Amniotic stem cell (primary cell): ENCODE measurements at regions not wholly inside any gene's neighbourhood (a gene's known extent, or its start where the extent isn't known, plus 50 kb on each side); places are given as distances from the start of the nearest gene placed in this dataset.

Experiments used
- DNase-seq: peaks from one replicate; lab custom pipeline; 2025; lab: John Stamatoyannopoulos, UW

DNA sequence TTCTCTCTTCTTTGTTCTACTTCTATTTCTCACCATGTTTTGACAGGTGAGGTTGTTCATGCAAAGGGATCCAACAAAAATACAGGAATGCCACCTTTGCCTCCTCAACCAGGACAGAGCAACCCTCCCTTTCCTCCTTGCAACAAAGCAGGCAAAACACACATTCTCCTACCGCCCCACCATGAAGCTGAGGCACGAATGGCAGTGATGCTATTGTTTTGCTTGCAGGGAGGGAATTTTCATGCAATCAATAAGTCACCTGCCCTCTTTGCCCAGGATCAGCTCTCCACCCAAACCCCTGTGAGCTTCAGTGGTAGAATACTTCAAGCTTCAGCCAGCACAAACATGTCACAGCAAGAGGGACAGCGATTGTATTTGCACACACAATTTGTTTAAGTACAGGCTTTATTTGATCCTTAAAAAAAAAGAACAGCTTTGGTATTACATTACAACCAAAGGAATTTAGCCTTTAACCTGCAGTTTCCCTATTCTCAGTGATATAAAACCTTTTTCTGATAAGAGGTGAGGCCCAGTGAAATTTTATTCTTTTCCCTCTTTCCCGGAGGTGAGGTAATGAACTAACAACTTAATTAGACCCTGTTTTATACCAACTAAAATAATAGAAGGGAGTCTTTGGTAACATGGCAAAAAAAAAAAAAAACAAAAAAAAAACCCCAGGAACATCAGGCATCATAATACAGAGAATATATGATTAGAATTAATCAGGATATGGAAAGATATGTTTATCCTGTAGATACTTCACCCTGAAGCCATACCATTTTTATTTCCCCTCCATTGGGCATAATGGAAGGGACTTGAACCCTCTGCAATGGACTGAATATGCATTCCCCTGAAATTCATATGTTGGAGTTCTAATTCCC is 87.0 kb upstream of the EEA1 start:
- DNase-seq, result no peak

GRCh38 chr12:93016752-93017350 is 87.8 kb upstream of the EEA1 start:
- DNase-seq, result no peak

DNA sequence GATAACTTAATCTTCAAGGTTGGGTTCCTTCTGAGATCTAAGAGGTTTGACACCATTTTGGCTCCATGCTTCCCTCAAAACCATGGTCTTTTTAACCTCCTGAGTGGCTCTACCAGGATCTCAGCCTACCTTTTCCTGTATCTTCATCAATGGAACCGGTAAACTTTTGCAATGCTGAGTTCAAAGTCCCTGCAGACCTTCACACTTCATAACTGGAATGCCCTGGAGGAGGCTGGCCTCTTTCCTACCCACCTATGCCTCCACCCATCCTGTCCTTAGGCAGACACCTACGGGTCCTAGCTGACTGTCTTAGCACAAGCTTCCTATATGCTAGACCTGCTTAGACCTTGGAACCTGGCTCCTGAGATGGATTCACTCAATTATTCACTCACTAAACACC is 89.5 kb upstream of the EEA1 start:
- DNase-seq, result no peak

- DNase-seq, result no peak
These were observed 90.3 kb upstream of the EEA1 start for GRCh38 chr12:93019212-93019927.

GRCh38 chr12:93019975-93020630 is 91.0 kb upstream of the EEA1 start:
- DNase-seq, result no peak

DNA sequence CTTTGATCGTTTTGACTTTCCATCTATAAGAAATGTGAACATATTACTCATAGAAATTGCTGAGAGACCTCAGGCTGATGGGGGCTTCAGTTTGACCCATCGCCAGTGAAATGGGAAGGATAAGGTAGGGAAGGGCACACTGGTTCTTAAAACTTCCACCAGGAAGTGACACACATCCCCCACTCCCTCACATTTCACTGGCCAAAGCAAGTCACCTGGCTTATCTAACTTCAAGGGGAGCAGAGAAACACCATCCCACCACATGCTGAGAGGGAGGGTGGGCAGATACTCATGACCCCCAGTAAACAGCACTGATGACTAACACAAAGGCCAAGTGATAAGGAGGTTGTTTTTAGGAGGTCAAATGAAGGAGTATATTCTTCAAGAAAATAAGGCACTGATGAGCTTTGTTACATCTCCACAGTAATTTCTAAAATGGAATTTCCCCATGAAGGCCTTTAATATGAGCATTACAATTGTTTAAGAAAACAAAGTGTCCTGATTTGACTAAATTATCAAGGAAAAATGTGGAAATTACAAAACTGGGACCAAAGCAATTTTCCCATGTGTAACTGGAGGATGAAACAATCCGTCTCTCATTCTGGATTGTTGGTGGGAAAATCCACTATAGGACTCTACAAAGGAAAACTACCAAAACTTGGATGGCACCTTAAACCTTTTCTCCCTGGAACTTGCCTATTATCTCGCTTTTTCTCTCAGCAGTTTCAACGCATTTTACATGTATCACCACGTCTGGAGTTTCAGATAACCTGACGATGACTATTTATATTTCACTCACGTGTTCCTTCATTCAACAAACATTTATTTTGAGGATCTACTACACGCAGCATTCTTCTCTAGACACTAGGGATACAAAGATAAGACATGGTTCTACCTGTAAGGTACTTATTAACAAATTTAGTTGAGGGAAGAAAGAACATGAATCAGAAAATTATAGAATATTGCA is 91.8 kb upstream of the EEA1 start:
- DNase-seq, result no peak

DNA sequence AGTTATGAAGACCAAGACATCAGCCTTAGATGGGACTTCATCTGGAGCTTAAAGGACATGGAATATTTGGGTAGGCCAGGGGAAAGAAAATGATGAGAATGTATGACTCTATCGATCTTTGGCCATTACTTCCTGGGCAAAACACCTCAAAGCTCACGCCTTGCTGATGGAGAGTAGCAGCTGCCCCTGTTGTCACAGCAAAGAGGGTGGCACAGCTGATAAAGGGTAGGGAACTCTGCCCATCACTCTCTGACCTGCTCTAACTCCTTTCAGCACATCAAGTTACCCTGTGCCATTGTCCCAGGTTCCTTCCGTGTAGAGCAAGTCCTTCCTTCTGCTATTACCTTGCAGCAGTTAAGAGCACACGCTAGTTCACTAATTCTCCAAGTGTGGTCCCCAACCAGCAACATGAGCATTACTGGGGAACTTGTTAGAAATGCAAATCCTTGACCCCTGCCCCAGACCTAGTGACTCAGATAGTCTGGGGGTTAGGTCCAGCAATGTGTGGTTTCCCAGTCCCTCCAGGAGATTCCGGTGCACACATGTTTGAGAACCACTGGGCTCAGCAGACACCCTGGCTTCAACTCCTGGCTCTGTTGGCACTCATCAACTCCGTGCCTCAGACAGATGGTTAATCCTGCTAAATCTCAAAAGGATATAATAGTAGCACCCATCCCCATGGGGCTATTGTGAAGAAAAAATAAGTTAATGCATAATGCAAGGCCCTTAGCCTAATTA is 93.7 kb upstream of the EEA1 start:
- no peak for DNase-seq

- DNase-seq, result peak; percentile 0
These were observed 96.3 kb upstream of the EEA1 start for GRCh38 chr12:93025145-93026103.

DNA sequence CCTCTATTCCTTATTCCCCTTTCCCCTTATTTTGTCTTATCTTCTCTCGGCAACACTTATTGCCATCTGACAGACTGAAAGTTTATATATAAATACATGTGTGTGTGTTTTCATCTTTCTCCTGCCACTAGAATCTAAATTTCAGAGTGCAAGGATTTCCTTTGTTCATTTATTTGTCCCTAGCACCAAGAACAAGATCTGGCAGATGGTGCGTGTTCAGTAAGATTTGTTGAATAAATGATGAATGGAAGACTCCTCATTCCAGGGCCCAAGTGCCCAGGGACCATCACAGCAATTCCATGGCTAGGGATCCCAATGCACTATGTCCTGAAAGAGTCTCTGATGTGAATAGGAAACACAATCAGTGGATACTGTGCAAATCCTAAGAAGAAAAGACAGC is 97.9 kb upstream of the EEA1 start:
- no peak for DNase-seq

DNA sequence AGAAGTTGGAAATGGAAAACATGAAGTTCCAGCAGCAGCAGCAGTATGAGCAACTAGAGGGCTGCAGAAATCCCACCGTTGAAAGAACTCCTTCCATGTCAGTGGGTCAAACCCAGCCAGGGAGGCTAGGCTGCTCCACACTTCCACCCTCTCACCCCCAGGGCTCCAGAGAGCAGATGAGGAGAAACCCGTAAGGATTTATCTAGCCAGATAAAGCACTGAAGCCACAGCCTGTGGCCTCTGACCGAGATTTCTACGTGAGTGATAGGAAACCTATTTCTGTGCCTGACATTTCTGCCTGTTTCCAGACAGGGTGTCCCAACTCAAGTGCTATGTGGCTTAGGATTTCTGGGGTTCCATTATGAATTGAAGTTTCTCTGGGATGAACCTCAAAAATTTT is 100.0 kb upstream of the EEA1 start:
- DNase-seq, result no peak

DNA sequence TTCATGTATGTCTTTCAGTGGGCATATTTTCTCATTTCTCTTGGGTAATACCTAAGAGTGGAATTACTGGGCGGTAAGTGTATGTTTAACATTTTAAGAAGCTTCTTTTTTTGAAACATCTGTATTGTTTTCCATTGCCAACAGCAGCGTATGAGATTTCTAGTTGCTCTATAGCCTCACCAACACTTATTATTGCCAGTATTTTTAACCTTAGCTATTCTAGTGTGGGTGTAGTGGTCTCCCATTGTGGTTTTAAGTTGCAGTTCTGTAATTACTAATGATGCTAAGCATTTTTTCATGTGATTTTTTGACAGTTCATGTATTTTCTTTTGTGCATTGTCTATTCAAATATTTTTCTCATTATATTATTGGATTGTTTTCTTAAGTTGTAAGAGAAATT is 101.9 kb upstream of the EEA1 start:
- no peak for DNase-seq

- peak; percentile 6 for DNase-seq
These were observed 103.7 kb upstream of the EEA1 start for GRCh38 chr12:93032758-93033157.

DNA sequence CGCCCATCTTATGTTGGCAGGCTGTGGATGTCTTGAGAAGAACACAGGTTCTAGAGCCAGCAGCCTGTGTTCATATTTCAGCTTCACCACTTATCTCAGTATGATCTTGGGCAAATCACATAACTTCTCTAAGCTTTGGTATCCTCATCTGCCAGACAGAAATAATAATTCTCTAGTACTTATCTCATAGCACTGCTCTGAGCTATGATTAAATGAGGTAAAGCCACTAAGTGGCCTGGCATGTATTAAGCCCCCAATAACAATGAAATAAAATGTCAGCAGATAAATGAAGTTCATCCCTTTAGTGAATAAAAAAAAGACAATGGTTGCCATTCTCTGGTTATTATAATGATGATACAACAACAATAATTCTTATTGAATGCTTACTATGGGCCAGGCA is 104.9 kb upstream of the EEA1 start:
- DNase-seq, result no peak

DNA sequence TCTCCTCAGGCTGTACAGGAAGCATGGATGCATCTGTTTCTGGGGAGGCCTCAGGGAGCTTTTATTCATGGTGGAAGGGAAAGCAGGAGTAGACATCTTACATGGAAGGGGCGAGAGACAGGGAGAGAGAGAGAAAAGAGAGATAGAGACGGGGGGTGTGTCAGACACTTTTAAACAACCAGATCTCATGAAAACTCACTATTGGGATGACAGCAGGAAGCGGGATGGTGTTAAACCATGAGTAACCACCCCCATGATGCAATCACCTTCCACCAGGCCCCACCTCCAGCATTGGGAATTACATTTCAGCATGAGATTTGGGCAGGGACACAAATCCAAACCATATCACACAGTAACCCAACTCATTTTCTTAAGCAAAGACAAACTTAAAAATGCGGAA is 110.0 kb upstream of the EEA1 start:
- no peak for DNase-seq

GRCh38 chr12:93039930-93040329 is 110.8 kb upstream of the EEA1 start:
- no peak for DNase-seq

DNA sequence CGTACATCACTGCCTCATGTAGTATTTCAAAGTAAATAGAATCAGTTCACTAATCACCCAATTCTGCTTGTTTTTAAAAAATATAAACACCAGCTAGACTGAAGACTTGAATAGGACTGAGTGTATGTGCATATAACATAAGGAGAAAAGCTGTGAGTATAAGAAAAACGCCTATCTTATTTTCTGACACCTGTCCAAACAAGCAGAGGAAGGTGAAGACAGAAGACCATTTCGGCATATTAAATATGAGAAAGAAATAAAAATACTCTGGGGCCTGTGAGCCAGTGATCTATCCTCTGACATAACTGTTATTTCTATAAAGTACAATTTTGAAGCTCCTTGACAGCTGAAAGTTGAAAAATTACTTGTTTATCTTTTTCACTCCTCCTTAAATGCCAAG is 111.3 kb upstream of the EEA1 start:
- no peak for DNase-seq

DNA sequence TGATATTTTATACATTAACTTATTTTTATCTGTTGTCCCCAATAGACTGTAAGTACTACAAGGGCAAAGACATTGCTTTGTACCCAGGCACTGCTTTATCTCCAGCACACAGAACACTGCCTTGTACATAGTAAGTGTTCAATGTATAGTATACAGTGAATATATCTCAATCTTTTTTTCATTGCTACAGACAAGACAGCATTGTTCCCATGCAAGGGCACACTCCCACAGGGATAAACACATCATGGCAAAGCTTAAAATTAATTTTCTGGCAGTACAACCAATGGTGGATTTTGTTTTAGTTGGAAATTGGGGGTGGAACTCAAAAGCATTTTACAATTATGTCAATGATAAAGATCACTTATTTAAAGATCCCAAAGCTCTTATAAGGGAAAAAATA is 112.3 kb upstream of the EEA1 start:
- DNase-seq, result no peak

DNA sequence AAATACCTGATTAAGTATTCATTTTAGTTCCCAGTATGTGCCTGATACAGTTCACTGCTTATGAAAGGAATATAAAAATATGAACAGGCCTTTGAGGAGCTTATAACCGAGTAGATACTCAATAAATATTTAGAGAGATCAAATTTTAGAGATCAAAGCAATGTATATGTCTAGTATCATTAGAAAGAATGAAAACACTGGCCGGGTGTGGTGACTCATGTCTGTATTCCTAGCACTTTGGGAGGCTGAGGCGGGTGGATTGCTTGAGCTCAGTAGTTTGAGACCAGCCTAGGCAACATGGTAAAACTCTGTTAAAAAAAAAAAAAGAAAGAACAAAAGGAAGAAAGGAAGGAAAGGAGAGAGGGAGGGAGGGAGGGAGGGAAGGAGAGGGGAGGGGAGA is 113.2 kb upstream of the EEA1 start:
- DNase-seq, result no peak

DNA sequence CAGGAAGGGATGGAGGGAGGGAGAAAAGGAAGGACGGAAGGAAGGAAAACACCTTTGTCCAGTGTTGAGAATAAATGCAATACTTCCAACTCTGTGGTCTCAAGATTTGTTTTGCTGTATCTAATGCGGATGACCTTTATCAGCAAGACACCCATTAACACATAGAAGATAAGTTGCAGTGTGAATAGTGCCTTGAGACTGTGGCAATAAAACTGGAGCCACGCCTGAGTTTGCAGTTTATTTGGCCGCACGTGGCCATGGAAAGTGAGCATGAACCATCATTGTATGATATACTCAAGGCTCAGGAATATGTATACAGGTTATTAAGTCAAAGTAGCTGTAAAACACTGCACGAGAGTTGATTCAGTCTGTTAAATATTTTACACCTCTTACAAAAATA is 113.6 kb upstream of the EEA1 start:
- DNase-seq, result no peak
